Activated naive CD4-positive, alpha-beta T cell treated with anti-CD3 and anti-CD28 coated beads, Interleukin-2, amount 50 U/mL, for 16 hours (primary cell): ENCODE measurements at regions not wholly inside any gene's neighbourhood (a gene's known extent, or its start where the extent isn't known, plus 50 kb on each side); places are given as distances from the start of the nearest gene placed in this dataset.

Experiments
- DNase-seq: peaks from one replicate; pipeline ENCODE4 v3.0.0-alpha.2; 2020

- no peak for DNase-seq
Measured at GRCh38 chr9:89725271-89725670, 120.5 kb downstream of the GADD45G start.

- DNase-seq: no peak
Measured at GRCh38 chr9:89729954-89730530, 125.2 kb downstream of the GADD45G start.

GRCh38 chr9:89730715-89731114, 125.9 kb downstream of the GADD45G start:
- no peak for DNase-seq

- no peak for DNase-seq
Measured at GRCh38 chr9:89731262-89732182, 126.7 kb downstream of the GADD45G start.

- DNase-seq: no peak
Measured at GRCh38 chr9:89732295-89732938, 127.6 kb downstream of the GADD45G start.

GRCh38 chr9:89732939-89733324, 128.1 kb downstream of the GADD45G start:
- DNase-seq: no peak

GRCh38 chr9:89734600-89735041, 129.8 kb downstream of the GADD45G start:
- no peak for DNase-seq

- DNase-seq: no peak
Measured at GRCh38 chr9:89738137-89738932, 133.5 kb downstream of the GADD45G start.

- DNase-seq: no peak
Measured at GRCh38 chr9:89739511-89739910, 134.7 kb downstream of the GADD45G start.

GRCh38 chr9:89739916-89740315, 135.1 kb downstream of the GADD45G start:
- no peak for DNase-seq

- no peak for DNase-seq
Measured at GRCh38 chr9:89740722-89741121, 135.9 kb downstream of the GADD45G start.

- DNase-seq: no peak
Measured at GRCh38 chr9:89742660-89743059, 137.8 kb downstream of the GADD45G start.

- DNase-seq: no peak
Measured at GRCh38 chr9:89743216-89743572, 138.4 kb downstream of the GADD45G start.

- DNase-seq: peak; percentile 32
Measured at GRCh38 chr9:89743573-89744254, 138.9 kb downstream of the GADD45G start.

GRCh38 chr9:89744255-89744648, 139.4 kb downstream of the GADD45G start:
- no peak for DNase-seq

GRCh38 chr9:89744730-89745129, 139.9 kb downstream of the GADD45G start:
- DNase-seq: no peak

- DNase-seq: no peak
Measured at GRCh38 chr9:89745601-89746376, 141.0 kb downstream of the GADD45G start.

GRCh38 chr9:89746385-89747116, 141.7 kb downstream of the GADD45G start:
- DNase-seq: no peak

GRCh38 chr9:89747596-89747995, 142.8 kb downstream of the GADD45G start:
- no peak for DNase-seq

- no peak for DNase-seq
Measured at GRCh38 chr9:89748021-89748670, 143.3 kb downstream of the GADD45G start.
